AG04449 (cell line): ENCODE measurements at regions not wholly inside any gene's neighbourhood (a gene's known extent, or its start where the extent isn't known, plus 50 kb on each side); places are given as distances from the start of the nearest gene placed in this dataset.

Experiments
- CTCF ChIA-PET: fragments of 350-600 bp; formaldehyde crosslinking; extraction: SDS; loops from one replicate; lab custom pipeline; 2021; ENCODE audit warnings: antibody characterized with exemption; lab: Yijun Ruan, JAX
- POLR2A ChIA-PET: fragments of 400-600, 350-600 bp; formaldehyde crosslinking; extraction: SDS; loops from one replicate; lab custom pipeline; 2020; ENCODE audit warnings: antibody characterized with exemption, inconsistent platforms; lab: Yijun Ruan, JAX
- DNase-seq: peaks from one replicate; pipeline ENCODE4 v3.0.0-alpha.2; 2010; ENCODE audit warnings: low read depth, low spot score
- H3K4me3 ChIP-seq: 2 replicates; pipeline ENCODE4 v1.5.1; 2011; ENCODE audit warnings: low read depth, mild to moderate bottlenecking, control low read depth, low read length
- TF ChIP-seq, protein P1 (sequence below): IDR thresholded peaks from one replicate; pipeline ENCODE4 v1.5.1; 2011; ENCODE audit warnings: mild to moderate bottlenecking, moderate library complexity, low read length, control low read depth, inconsistent platforms; ENCODE audit not compliant: insufficient read depth; ENCODE audit errors: missing control alignments

- ChIA-PET CTCF (no interaction called here), POLR2A (no interaction called here)
- no peak for DNase-seq
- TF ChIP-seq, protein P1, sequence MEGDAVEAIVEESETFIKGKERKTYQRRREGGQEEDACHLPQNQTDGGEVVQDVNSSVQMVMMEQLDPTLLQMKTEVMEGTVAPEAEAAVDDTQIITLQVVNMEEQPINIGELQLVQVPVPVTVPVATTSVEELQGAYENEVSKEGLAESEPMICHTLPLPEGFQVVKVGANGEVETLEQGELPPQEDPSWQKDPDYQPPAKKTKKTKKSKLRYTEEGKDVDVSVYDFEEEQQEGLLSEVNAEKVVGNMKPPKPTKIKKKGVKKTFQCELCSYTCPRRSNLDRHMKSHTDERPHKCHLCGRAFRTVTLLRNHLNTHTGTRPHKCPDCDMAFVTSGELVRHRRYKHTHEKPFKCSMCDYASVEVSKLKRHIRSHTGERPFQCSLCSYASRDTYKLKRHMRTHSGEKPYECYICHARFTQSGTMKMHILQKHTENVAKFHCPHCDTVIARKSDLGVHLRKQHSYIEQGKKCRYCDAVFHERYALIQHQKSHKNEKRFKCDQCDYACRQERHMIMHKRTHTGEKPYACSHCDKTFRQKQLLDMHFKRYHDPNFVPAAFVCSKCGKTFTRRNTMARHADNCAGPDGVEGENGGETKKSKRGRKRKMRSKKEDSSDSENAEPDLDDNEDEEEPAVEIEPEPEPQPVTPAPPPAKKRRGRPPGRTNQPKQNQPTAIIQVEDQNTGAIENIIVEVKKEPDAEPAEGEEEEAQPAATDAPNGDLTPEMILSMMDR, result no peak
- H3K4me3 ChIP-seq, result no peak overlapping the region
Measured at GRCh38 chr4:162356181-162356580, 192.4 kb upstream of the FSTL5 start.

DNA sequence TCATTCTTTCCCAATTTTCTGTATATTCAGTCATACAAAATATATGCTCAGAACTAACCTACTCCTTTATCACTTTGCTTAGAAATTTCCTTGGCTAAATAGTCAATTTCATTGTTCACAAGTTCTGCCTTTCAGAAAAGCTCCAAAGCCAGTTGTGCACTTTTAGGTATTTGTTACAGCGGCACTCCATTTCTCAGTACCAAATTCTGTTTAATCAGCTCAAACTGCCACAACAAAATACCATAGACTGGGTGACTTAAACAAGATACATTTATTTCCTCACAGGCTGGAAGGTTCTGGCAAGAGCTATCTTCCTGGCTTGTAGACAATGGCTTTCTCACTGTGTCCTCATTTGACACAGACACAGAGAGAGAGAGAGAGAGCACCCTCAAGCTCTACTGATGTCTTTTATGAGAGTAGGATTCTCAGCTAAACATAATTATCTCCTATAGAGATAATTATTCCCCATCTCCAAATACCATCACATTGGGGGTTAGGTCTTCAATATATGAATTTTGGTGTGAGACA lies 188.8 kb upstream of the FSTL5 start:
- POLR2A ChIA-PET, result no interaction called here
- CTCF ChIA-PET, result no interaction called here
- DNase-seq, result no peak
- TF ChIP-seq, protein P1, result no peak
- no peak overlapping the region for H3K4me3 ChIP-seq

GRCh38 chr4:162350331-162350730 lies 186.5 kb upstream of the FSTL5 start:
- CTCF ChIA-PET, result no interaction called here
- no peak for DNase-seq
- POLR2A ChIA-PET, result no interaction called here
- no peak overlapping the region for H3K4me3 ChIP-seq
- TF ChIP-seq, protein P1, result no peak

DNA sequence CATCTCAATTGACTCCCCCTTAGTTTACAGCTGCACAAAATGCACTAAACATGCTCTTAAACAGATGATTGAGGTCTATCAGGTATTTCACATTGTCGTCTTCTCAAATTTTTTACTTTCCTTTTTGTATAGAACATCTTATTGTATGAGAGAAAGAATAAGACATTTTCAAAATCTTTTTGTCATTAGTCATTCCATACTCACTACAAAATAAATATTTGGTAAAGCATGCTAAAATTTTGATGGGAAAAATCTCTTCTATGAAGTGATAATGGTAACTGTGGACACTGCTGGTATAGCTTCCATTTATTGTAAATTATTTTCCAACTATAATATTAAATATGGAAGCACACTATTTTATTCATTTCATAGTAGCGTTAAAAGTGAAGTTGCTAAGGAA lies 185.6 kb upstream of the FSTL5 start:
- H3K4me3 ChIP-seq, result no peak overlapping the region
- CTCF ChIA-PET, result no interaction called here
- POLR2A ChIA-PET, result no interaction called here
- DNase-seq, result no peak
- TF ChIP-seq, protein P1, result no peak

GRCh38 chr4:162347842-162348213 lies 184.0 kb upstream of the FSTL5 start:
- CTCF ChIA-PET, result no interaction called here
- POLR2A ChIA-PET, result no interaction called here
- TF ChIP-seq, protein P1, result no peak
- H3K4me3 ChIP-seq, result no peak overlapping the region
- no peak for DNase-seq

GRCh38 chr4:162347156-162347841 lies 183.5 kb upstream of the FSTL5 start:
- no peak overlapping the region for H3K4me3 ChIP-seq
- CTCF ChIA-PET, result no interaction called here
- no peak for DNase-seq
- TF ChIP-seq, protein P1, result no peak
- POLR2A ChIA-PET, result no interaction called here
